Common myeloid progenitor, CD34-positive (primary cell): ENCODE measurements at regions not wholly inside any gene's neighbourhood (a gene's known extent, or its start where the extent isn't known, plus 50 kb on each side); places are given as distances from the start of the nearest gene placed in this dataset.

Experiments
- CTCF ChIA-PET: fragments of 350-600 bp; sonication (Branson Sonifier 250); formaldehyde crosslinking; loops from one replicate; lab custom pipeline; 2021; ENCODE audit warnings: antibody characterized with exemption; lab: Charles Lee
- POLR2A ChIA-PET: fragments of 350-600 bp; sonication (Branson Sonifier 250); formaldehyde crosslinking; loops from one replicate; lab custom pipeline; 2021; ENCODE audit warnings: antibody characterized with exemption; lab: Charles Lee
- DNase-seq, 3 donors: peaks; one replicate each; pipeline versions ENCODE4 v3.0.0 to v3.0.0-alpha.2; 2013
- H3K27ac ChIP-seq, 2 experiments: 1 replicate in 1 of 2; 2 replicates in 1 of 2; pipeline ENCODE4 v1.7.0; 2013; ENCODE audit warnings: inconsistent platforms in 2 of 2, low read length in 2 of 2, mild to moderate bottlenecking in 2 of 2, low read depth in 1 of 2, moderate library complexity in 1 of 2; ENCODE audit not compliant: severe bottlenecking in 2 of 2, insufficient read depth in 1 of 2, poor library complexity in 1 of 2
- H3K27me3 ChIP-seq, 5 experiments: replicated peaks in 2 of 5; 1 replicate in 3 of 5; 2 replicates in 2 of 5; pipeline versions ENCODE4 v1.6.1 to v1.7.0; 2013; ENCODE audit warnings: low read length in 4 of 5, mild to moderate bottlenecking in 2 of 5, moderate library complexity in 2 of 5, inconsistent platforms in 1 of 5; ENCODE audit not compliant: insufficient read depth in 5 of 5, control insufficient read depth in 4 of 5
- H3K36me3 ChIP-seq, 4 experiments: 1 replicate in 2 of 4; 2 replicates in 2 of 4; pipeline versions ENCODE4 v1.6.1 to v1.7.0; 2013; ENCODE audit warnings: low read length in 3 of 4, control low read depth in 1 of 4, mild to moderate bottlenecking in 1 of 4; ENCODE audit not compliant: control insufficient read depth in 4 of 4, insufficient read depth in 4 of 4
- H3K4me1 ChIP-seq, 4 experiments: 1 replicate in 3 of 4; 2 replicates in 1 of 4; pipeline versions ENCODE4 v1.6.1 to v1.7.1; 2013; ENCODE audit warnings: low read length in 3 of 4, mild to moderate bottlenecking in 3 of 4, control low read depth in 1 of 4, inconsistent platforms in 1 of 4, moderate library complexity in 1 of 4; ENCODE audit not compliant: control insufficient read depth in 4 of 4, insufficient read depth in 4 of 4; ENCODE audit errors: control extremely low read depth in 1 of 4
- H3K4me3 ChIP-seq, 7 experiments: 1 replicate in 4 of 7; 2 replicates in 3 of 7; pipeline versions ENCODE4 v1.5.1 to v1.7.0; 2013; ENCODE audit warnings: mild to moderate bottlenecking in 7 of 7, low read length in 6 of 7, moderate library complexity in 6 of 7, inconsistent platforms in 2 of 7, low read depth in 2 of 7, control low read depth in 1 of 7; ENCODE audit not compliant: insufficient read depth in 4 of 7, control insufficient read depth in 1 of 7; ENCODE audit errors: extremely low read depth in 1 of 7
- H3K9me3 ChIP-seq, 5 experiments: 1 replicate in 4 of 5; 2 replicates in 1 of 5; pipeline versions ENCODE4 v1.6.1 to v1.7.1; 2013; ENCODE audit warnings: low read length in 4 of 5, mild to moderate bottlenecking in 2 of 5, inconsistent platforms in 1 of 5, low read depth in 1 of 5, moderate library complexity in 1 of 5; ENCODE audit not compliant: control insufficient read depth in 4 of 5, insufficient read depth in 2 of 5; ENCODE audit errors: control extremely low read depth in 1 of 5
- WGBS: methylation state at CpG from one replicate; pipeline ENCODE4 v1.1.5; 2013; ENCODE audit not compliant: insufficient coverage; 5-methylcytosine and 5-hydroxymethylcytosine counted together

GRCh38 chr13:69124996-69125395 is 982.6 kb upstream of the ATXN8OS start:
- CTCF ChIA-PET, result no interaction called here

GRCh38 chr13:69109891-69110525 is 997.6 kb upstream of the ATXN8OS start:
- peak in 1 of 3 donors; percentile 14 for DNase-seq
- ChIA-PET POLR2A (no interaction called here), CTCF (no interaction called here)
- 100% methylated on average over 1 of the region's 3 CpGs for WGBS
- Histone ChIP-seq H3K4me1 (peaks cover 0 to 9% (median 0%) of the 10 kb centered on the region in 4 experiments), H3K36me3 (no peaks in the 10 kb centered on the region), H3K4me3 (no peak overlapping the region), H3K9me3 (peaks cover 0 to 6% (median 0%) of the 10 kb centered on the region in 5 experiments), H3K27me3 (no peaks in the 10 kb centered on the region), H3K27ac (no peak overlapping the region)

More at GRCh38 chr13:69124996-69125395, 982.6 kb upstream of the ATXN8OS start:
- Histone ChIP-seq H3K36me3 (no peaks in the 10 kb centered on the region), H3K27me3 (no peaks in the 10 kb centered on the region), H3K4me1 (no peaks in the 10 kb centered on the region), H3K27ac (no peak overlapping the region), H3K4me3 (no peak overlapping the region), H3K9me3 (no peaks in the 10 kb centered on the region)
- POLR2A ChIA-PET, result no interaction called here
- WGBS, result no CpG with 5 or more reads among the region's 2 CpGs
- no peak for DNase-seq

- peaks cover 0 to 9% (median 0%) of the 10 kb centered on the region in 4 experiments for H3K4me1 ChIP-seq
- DNase-seq, result peak in 1 of 3 donors; percentile 15
- no peak overlapping the region for H3K27ac ChIP-seq
- no peaks in the 10 kb centered on the region for H3K36me3 ChIP-seq
- H3K9me3 ChIP-seq, result peaks cover 0 to 6% (median 0%) of the 10 kb centered on the region in 5 experiments
- no peak overlapping the region for H3K4me3 ChIP-seq
- ChIA-PET CTCF (no interaction called here), POLR2A (no interaction called here)
- no peaks in the 10 kb centered on the region for H3K27me3 ChIP-seq
Observed at GRCh38 chr13:69108486-69108885, 999.1 kb upstream of the ATXN8OS start.

- Histone ChIP-seq H3K27ac (no peak overlapping the region), H3K36me3 (no peaks in the 10 kb centered on the region), H3K4me3 (no peak overlapping the region), H3K4me1 (peaks cover 0 to 9% (median 0%) of the 10 kb centered on the region in 4 experiments), H3K27me3 (no peaks in the 10 kb centered on the region), H3K9me3 (peaks cover 0 to 6% (median 0%) of the 10 kb centered on the region in 5 experiments)
- CTCF ChIA-PET, result no interaction called here
- DNase-seq, result no peak
- POLR2A ChIA-PET, result no interaction called here
Observed at GRCh38 chr13:69107436-69107835, 1000.2 kb upstream of the ATXN8OS start.

GRCh38 chr13:69101841-69102240 is 1005.8 kb upstream of the ATXN8OS start:
- no peaks in the 10 kb centered on the region for H3K4me1 ChIP-seq
- peaks cover 0 to 4% (median 0%) of the 10 kb centered on the region in 5 experiments for H3K9me3 ChIP-seq
- H3K36me3 ChIP-seq, result no peaks in the 10 kb centered on the region
- no peak overlapping the region for H3K27ac ChIP-seq
- POLR2A ChIA-PET, result no interaction called here
- H3K4me3 ChIP-seq, result no peak overlapping the region
- DNase-seq, result no peak
- CTCF ChIA-PET, result no interaction called here
- no CpG with 5 or more reads among the region's 1 CpG for WGBS
- H3K27me3 ChIP-seq, result no peaks in the 10 kb centered on the region

GRCh38 chr13:69094485-69094884 is 1013.1 kb upstream of the ATXN8OS start:
- no CpG with 5 or more reads among the region's 1 CpG for WGBS
- POLR2A ChIA-PET, result no interaction called here
- H3K9me3 ChIP-seq, result no peaks in the 10 kb centered on the region
- H3K4me1 ChIP-seq, result no peaks in the 10 kb centered on the region
- no peak overlapping the region for H3K4me3 ChIP-seq
- no peak overlapping the region for H3K27ac ChIP-seq
- no peaks in the 10 kb centered on the region for H3K27me3 ChIP-seq
- CTCF ChIA-PET, result no interaction called here
- no peak for DNase-seq
- H3K36me3 ChIP-seq, result no peaks in the 10 kb centered on the region

GRCh38 chr13:69092615-69093322 is 1014.9 kb upstream of the ATXN8OS start:
- no peak overlapping the region for H3K27ac ChIP-seq
- H3K36me3 ChIP-seq, result no peaks in the 10 kb centered on the region
- no peaks in the 10 kb centered on the region for H3K9me3 ChIP-seq
- no peak for DNase-seq
- no peaks in the 10 kb centered on the region for H3K27me3 ChIP-seq
- POLR2A ChIA-PET, result no interaction called here
- 95% methylated on average over 6 of the region's 6 CpGs for WGBS
- CTCF ChIA-PET, result no interaction called here
- H3K4me3 ChIP-seq, result no peak overlapping the region
- no peaks in the 10 kb centered on the region for H3K4me1 ChIP-seq
